ENCODE measurements at regions not wholly inside any gene's neighbourhood (a gene's known extent, or its start where the extent isn't known, plus 50 kb on each side); places are given as distances from the start of the nearest gene placed in this dataset.

GRCh38 chr3:174633342-174633741 lies 225.8 kb upstream of the NAALADL2 start:
- no peak overlapping the region for H3K4me3 Mint-ChIP-seq
- no peaks in the 10 kb centered on the region for H3K9me3 Mint-ChIP-seq
- H3K27ac Mint-ChIP-seq = no peak overlapping the region
- H3K36me3 Mint-ChIP-seq = no peaks in the 10 kb centered on the region
- TF ChIP-seq, protein P1, sequence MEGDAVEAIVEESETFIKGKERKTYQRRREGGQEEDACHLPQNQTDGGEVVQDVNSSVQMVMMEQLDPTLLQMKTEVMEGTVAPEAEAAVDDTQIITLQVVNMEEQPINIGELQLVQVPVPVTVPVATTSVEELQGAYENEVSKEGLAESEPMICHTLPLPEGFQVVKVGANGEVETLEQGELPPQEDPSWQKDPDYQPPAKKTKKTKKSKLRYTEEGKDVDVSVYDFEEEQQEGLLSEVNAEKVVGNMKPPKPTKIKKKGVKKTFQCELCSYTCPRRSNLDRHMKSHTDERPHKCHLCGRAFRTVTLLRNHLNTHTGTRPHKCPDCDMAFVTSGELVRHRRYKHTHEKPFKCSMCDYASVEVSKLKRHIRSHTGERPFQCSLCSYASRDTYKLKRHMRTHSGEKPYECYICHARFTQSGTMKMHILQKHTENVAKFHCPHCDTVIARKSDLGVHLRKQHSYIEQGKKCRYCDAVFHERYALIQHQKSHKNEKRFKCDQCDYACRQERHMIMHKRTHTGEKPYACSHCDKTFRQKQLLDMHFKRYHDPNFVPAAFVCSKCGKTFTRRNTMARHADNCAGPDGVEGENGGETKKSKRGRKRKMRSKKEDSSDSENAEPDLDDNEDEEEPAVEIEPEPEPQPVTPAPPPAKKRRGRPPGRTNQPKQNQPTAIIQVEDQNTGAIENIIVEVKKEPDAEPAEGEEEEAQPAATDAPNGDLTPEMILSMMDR (conservative IDR thresholded peaks at IDR 0.05) = no peak
- DNase-seq (ENCODE audit: extremely low spot score, unreplicated experiment) = no peak
- peaks cover 2% of the 10 kb centered on the region for H3K27me3 Mint-ChIP-seq
- H3K4me1 Mint-ChIP-seq (ENCODE audit: unreplicated experiment) = no peaks in the 10 kb centered on the region

DNA sequence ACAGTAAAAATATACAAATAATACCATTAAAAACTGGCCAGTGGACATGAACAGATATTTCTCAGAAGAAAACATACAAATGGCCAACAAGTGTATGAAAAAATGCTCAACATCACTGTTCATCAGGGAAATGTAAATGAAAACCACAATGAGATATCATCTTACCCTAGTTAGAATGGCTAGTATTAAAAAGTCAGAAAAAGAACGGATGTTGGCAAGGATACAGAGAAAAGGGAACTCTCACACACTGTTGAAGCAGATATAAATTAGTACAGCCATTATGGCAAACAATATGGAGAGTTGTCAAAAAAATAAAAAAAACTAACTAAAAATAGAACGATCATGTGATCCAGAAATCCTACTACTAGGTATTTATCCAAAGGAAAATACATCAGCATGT lies 222.7 kb upstream of the NAALADL2 start:
- H3K36me3 Mint-ChIP-seq = no peaks in the 10 kb centered on the region
- no peaks in the 10 kb centered on the region for H3K4me1 Mint-ChIP-seq (ENCODE audit: unreplicated experiment)
- DNase-seq (ENCODE audit: extremely low spot score, unreplicated experiment) = no peak
- H3K27ac Mint-ChIP-seq = no peak overlapping the region
- H3K9me3 Mint-ChIP-seq = no peaks in the 10 kb centered on the region
- no peak overlapping the region for H3K4me3 Mint-ChIP-seq
- TF ChIP-seq, protein P1 (conservative IDR thresholded peaks at IDR 0.05) = no peak
- H3K27me3 Mint-ChIP-seq = no peaks in the 10 kb centered on the region

- no peaks in the 10 kb centered on the region for H3K27me3 Mint-ChIP-seq
Observed at GRCh38 chr3:174639406-174639805, 219.7 kb upstream of the NAALADL2 start.

DNA sequence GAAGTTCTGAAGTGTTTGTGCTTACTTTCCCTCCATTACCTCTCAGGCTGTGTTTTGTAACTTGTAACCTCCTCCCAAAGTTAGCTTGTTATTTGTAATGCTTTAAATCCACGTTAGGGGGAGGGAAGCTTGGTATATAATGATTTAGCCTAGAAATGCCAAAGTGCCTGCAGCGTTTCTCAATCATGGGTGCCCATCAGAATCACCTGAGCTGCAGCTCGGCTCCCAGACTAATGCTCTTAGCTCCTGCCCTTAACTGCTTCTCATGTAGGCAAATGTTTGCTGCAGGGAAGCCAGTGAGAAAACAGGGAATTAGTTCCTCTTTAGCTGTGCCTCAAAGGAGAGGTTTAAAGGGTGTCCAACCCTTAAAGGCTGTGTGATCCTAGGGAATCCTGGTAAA lies 219.2 kb upstream of the NAALADL2 start:
- Mint-ChIP-seq H3K27ac (no peak overlapping the region), H3K9me3 (no peaks in the 10 kb centered on the region), H3K4me3 (no peak overlapping the region), H3K4me1 (ENCODE audit: unreplicated experiment) (peaks cover 1% of the 10 kb centered on the region), H3K27me3 (no peaks in the 10 kb centered on the region), H3K36me3 (no peaks in the 10 kb centered on the region)
- DNase-seq (ENCODE audit: extremely low spot score, unreplicated experiment) = no peak
- TF ChIP-seq, protein P1 (conservative IDR thresholded peaks at IDR 0.05) = no peak

More at GRCh38 chr3:174639406-174639805, 219.7 kb upstream of the NAALADL2 start:
- no peaks in the 10 kb centered on the region for H3K36me3 Mint-ChIP-seq
- no peak overlapping the region for H3K4me3 Mint-ChIP-seq
- TF ChIP-seq, protein P1 (conservative IDR thresholded peaks at IDR 0.05) = no peak
- no peaks in the 10 kb centered on the region for H3K4me1 Mint-ChIP-seq (ENCODE audit: unreplicated experiment)
- no peak overlapping the region for H3K27ac Mint-ChIP-seq
- no peaks in the 10 kb centered on the region for H3K9me3 Mint-ChIP-seq
- no peak for DNase-seq (ENCODE audit: extremely low spot score, unreplicated experiment)

- H3K4me1 Mint-ChIP-seq (ENCODE audit: unreplicated experiment) = peaks cover 5% of the 10 kb centered on the region
- TF ChIP-seq, protein P1 (conservative IDR thresholded peaks at IDR 0.05) = no peak
- H3K27ac Mint-ChIP-seq = no peak overlapping the region
- H3K4me3 Mint-ChIP-seq = no peak overlapping the region
- DNase-seq (ENCODE audit: extremely low spot score, unreplicated experiment) = no peak
- H3K36me3 Mint-ChIP-seq = no peaks in the 10 kb centered on the region
- H3K27me3 Mint-ChIP-seq = no peaks in the 10 kb centered on the region
- H3K9me3 Mint-ChIP-seq = no peaks in the 10 kb centered on the region
Observed at GRCh38 chr3:174640932-174641331, 218.2 kb upstream of the NAALADL2 start.

DNA sequence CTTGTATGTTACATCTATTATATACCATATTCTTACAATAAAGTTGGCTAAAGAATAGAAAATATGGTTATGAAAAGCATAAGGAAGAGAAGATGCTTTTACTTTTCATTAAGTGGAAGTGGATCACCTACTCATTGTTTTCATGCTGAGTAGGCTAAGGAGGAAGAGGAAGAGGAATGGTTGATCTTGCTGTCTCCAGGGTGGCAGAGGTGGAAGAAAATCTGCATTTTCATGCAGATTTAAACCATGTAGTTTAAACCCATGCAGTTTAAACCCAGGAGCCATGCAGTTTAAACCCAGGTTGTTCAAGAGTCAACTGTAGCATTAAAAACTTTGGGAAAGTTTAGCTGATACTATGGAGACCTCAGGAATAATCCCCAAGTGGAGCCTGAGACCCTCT lies 214.8 kb upstream of the NAALADL2 start:
- Mint-ChIP-seq H3K27ac (no peak overlapping the region), H3K4me1 (ENCODE audit: unreplicated experiment) (peaks cover 5% of the 10 kb centered on the region), H3K27me3 (no peaks in the 10 kb centered on the region), H3K9me3 (no peaks in the 10 kb centered on the region), H3K36me3 (no peaks in the 10 kb centered on the region), H3K4me3 (no peak overlapping the region)
- TF ChIP-seq, protein P1 (conservative IDR thresholded peaks at IDR 0.05) = no peak
- no peak for DNase-seq (ENCODE audit: extremely low spot score, unreplicated experiment)
